ENCODE measurements at regions not wholly inside any gene's neighbourhood (a gene's known extent, or its start where the extent isn't known, plus 50 kb on each side); places are given as distances from the start of the nearest gene placed in this dataset.

GRCh38 chr10:71042216-71042615, 153.9 kb upstream of the PCBD1 start:
- no peak for TF ChIP-seq CTCF (conservative IDR thresholded peaks at IDR 0.05)
- TF ChIP-seq EZH2 (IDR thresholded peaks at IDR 0.05; ENCODE audit: low read depth) = no peak
